Sigmoid colon (tissue), 3 donors: ENCODE measurements at regions not wholly inside any gene's neighbourhood (a gene's known extent, or its start where the extent isn't known, plus 50 kb on each side); places are given as distances from the start of the nearest gene placed in this dataset.

Experiments
- POLR2A ChIP-seq, 2 donors: fragments of 450-650 bp; IDR thresholded peaks; one replicate each; pipeline ENCODE4 v1.6.1; 2016; ENCODE audit warnings: antibody characterized with exemption in 2 of 2, mild to moderate bottlenecking in 2 of 2, moderate library complexity in 2 of 2
- TF ChIP-seq, protein P1 (sequence below), 4 experiments: fragments of 450-650 bp in 3 of 4; fragments of 200-600 bp in 1 of 4; IDR thresholded peaks; one replicate each; pipeline ENCODE4 v1.5.1; 2016 to 2019; ENCODE audit warnings: antibody characterized with exemption in 4 of 4, mild to moderate bottlenecking in 3 of 4, moderate library complexity in 2 of 4

DNA sequence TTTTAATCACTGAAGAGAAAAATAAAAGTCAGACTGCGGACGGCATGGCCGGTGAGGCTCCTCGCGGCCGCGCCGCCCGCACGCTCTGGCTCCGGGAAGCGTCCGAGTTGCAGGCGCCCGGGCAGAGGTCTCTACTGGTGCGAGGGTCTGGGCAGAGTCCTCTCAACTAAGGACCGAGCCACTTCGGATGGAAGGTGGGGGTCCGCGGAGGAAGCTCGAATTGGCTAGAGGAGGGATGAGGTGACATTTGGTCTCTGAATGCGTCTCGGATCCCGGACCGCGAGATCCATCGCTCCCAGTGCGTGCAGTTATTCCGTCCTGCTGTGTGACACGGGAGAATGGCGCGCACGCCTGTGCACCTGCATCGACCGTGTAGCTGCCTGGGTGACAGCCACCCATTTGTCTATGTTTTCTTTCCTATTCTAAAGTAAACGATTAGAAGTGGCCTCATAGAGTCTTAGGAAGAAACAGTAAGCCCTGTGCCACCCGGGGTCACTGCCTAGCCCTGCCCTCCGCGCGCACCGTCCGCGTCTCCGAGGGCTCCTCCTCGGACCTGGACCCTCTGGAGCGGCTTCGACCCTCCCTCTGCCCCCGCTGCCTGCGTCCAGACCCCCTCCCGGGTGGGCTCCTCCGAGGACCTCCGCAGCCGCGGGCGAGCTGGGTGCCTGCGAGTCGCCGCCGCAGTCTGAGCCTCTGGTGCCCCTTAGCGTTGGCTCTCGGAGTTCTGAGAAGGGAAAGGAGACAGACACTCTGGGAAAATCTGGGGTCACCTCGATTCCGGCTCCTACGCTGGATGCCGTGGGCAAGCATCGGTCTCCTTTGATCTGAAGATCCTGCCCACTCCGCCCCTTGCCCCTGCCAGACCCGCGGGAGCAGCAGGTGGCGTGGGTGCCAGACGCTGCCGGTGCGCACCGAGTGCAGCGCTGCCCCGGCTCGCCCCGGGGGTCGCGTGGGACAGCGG is 347.4 kb downstream of the LIG4 start:
- TF ChIP-seq, protein P1, sequence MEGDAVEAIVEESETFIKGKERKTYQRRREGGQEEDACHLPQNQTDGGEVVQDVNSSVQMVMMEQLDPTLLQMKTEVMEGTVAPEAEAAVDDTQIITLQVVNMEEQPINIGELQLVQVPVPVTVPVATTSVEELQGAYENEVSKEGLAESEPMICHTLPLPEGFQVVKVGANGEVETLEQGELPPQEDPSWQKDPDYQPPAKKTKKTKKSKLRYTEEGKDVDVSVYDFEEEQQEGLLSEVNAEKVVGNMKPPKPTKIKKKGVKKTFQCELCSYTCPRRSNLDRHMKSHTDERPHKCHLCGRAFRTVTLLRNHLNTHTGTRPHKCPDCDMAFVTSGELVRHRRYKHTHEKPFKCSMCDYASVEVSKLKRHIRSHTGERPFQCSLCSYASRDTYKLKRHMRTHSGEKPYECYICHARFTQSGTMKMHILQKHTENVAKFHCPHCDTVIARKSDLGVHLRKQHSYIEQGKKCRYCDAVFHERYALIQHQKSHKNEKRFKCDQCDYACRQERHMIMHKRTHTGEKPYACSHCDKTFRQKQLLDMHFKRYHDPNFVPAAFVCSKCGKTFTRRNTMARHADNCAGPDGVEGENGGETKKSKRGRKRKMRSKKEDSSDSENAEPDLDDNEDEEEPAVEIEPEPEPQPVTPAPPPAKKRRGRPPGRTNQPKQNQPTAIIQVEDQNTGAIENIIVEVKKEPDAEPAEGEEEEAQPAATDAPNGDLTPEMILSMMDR (IDR thresholded peaks at IDR 0.05), result no peak
- no peak for TF ChIP-seq POLR2A (IDR thresholded peaks at IDR 0.05)
